HepG2 (cell line): ENCODE measurements at regions not wholly inside any gene's neighbourhood (a gene's known extent, or its start where the extent isn't known, plus 50 kb on each side); places are given as distances from the start of the nearest gene placed in this dataset.

Experiments used
- ATAC-seq: fragments of 200-7000 bp; cut with Tn5 transposase; 3 replicates; pipeline ENCODE4 v1.9.1; 2020; ENCODE audit warnings: mild to moderate bottlenecking, moderate library complexity
- BruUV-seq: library from RNA; stranded (reverse); fragments of 400-500 nt; replicated peaks from 2 replicates; lab custom pipeline; 2021; lab: Mats Ljungman, UMichigan
- CTCF ChIA-PET: fragments of 300-600 bp; formaldehyde crosslinking; extraction: SDS; loops from one replicate; lab custom pipeline; 2021; ENCODE audit warnings: low total read pairs, inconsistent platforms, low intra/inter-chr PET ratio; lab: Yijun Ruan, JAX
- POLR2A ChIA-PET: fragments of 350-600 bp; sonication (Branson Sonifier 250); formaldehyde crosslinking; loops from one replicate; lab custom pipeline; 2020; ENCODE audit warnings: antibody characterized with exemption, inconsistent platforms; lab: Yijun Ruan, JAX
- DNase-seq: peaks from one replicate; pipeline ENCODE4 v3.0.0-alpha.2; 2015; ENCODE audit warnings: low spot score
- FAIRE-seq: peaks from 3 replicates; lab custom pipeline; 2011; peaks lifted over from hg19 to GRCh38; lab: Jason Lieb, UNC
- H2AFZ ChIP-seq: one replicate; pipeline ENCODE4 v1.6.1; 2011; ENCODE audit warnings: low read length, inconsistent platforms
- H3K27ac ChIP-seq: fragments of 300-600 bp; 3 replicates; pipeline ENCODE4 v1.8.0; 2011; ENCODE audit warnings: mixed run types, mild to moderate bottlenecking, mixed read lengths, low read length, inconsistent platforms; ENCODE audit not compliant: insufficient read depth; ENCODE audit errors: extremely low read length
- H3K27me3 ChIP-seq, 2 experiments: fragments of 200-600 bp in 1 of 2; 2 replicates in 1 of 2; 3 replicates in 1 of 2; pipeline versions ENCODE4 v1.6.0 to v1.8.0; 2011; ENCODE audit warnings: low read length in 2 of 2, mild to moderate bottlenecking in 2 of 2, moderate library complexity in 2 of 2, inconsistent platforms in 1 of 2; ENCODE audit not compliant: insufficient read depth in 2 of 2, control insufficient read depth in 1 of 2
- H3K36me3 ChIP-seq, 2 experiments: fragments of 200-600 bp in 1 of 2; replicated peaks in 1 of 2; 2 replicates in 1 of 2; 3 replicates in 1 of 2; pipeline versions ENCODE4 v1.5.1 to v1.8.0; 2011; ENCODE audit warnings: low read length in 2 of 2, inconsistent platforms in 1 of 2; ENCODE audit not compliant: insufficient read depth in 2 of 2, control insufficient read depth in 1 of 2
- H3K4me1 ChIP-seq: 2 replicates; pipeline ENCODE4 v1.5.1; 2012; ENCODE audit warnings: low read length, inconsistent platforms; ENCODE audit not compliant: insufficient read depth
- H3K4me2 ChIP-seq: 2 replicates; pipeline ENCODE4 v1.6.0; 2011; ENCODE audit warnings: low read depth, low read length, inconsistent platforms
- H3K4me3 ChIP-seq, 3 experiments: fragments of 200-600 bp in 1 of 3; sonication (generic), shearing (Covaris generic) in 1 of 3; replicated peaks in 1 of 3; 2 replicates each; pipeline ENCODE4 v1.5.1; 2011 to 2016; ENCODE audit warnings: low read length in 3 of 3, inconsistent platforms in 2 of 3, low read depth in 2 of 3, mild to moderate bottlenecking in 2 of 3, control low read depth in 1 of 3, mixed read lengths in 1 of 3; ENCODE audit not compliant: insufficient read depth in 1 of 3
- H3K79me2 ChIP-seq: one replicate; pipeline ENCODE4 v1.6.1; 2011; ENCODE audit warnings: low read length, inconsistent platforms; ENCODE audit not compliant: insufficient read depth
- H3K9ac ChIP-seq: 2 replicates; pipeline ENCODE4 v1.6.0; 2011; ENCODE audit warnings: mild to moderate bottlenecking, low read depth, low read length, inconsistent platforms; ENCODE audit not compliant: insufficient read depth
- H3K9me3 ChIP-seq: 2 replicates; pipeline ENCODE4 v1.5.1; 2012; ENCODE audit warnings: mild to moderate bottlenecking, low read length
- H4K20me1 ChIP-seq: 2 replicates; pipeline ENCODE4 v1.6.0; 2011; ENCODE audit warnings: inconsistent platforms, mild to moderate bottlenecking, low read length, moderate library complexity; ENCODE audit not compliant: insufficient read depth
- CCDC6 ChIP-seq: sonication (generic); formaldehyde crosslinking; IDR thresholded peaks from 2 replicates; pipeline ENCODE4 v1.8.1; 2022; ENCODE audit warnings: mild to moderate bottlenecking, missing genetic modification reagents, moderate library complexity
- CSRNP2 ChIP-seq: sonication (generic); formaldehyde crosslinking; conservative IDR thresholded peaks from 2 replicates; pipeline ENCODE4 v1.8.0; 2022; ENCODE audit warnings: low read depth, missing genetic modification reagents
- GFI1 ChIP-seq: sonication (generic); formaldehyde crosslinking; IDR thresholded peaks from 2 replicates; pipeline ENCODE4 v1.5.0; 2020; ENCODE audit warnings: missing genetic modification reagents, mild to moderate bottlenecking, borderline replicate concordance
- HES4 ChIP-seq: sonication (generic); formaldehyde crosslinking; IDR thresholded peaks from 2 replicates; pipeline ENCODE4 v1.9.0; 2021; ENCODE audit warnings: mild to moderate bottlenecking, missing genetic modification reagents, borderline replicate concordance
- SCMH1 ChIP-seq: sonication (generic); formaldehyde crosslinking; IDR thresholded peaks from 2 replicates; pipeline ENCODE4 v1.9.0; 2021; ENCODE audit warnings: missing genetic modification reagents, mild to moderate bottlenecking, borderline replicate concordance
- ZNF12 ChIP-seq: sonication (generic); formaldehyde crosslinking; IDR thresholded peaks from 2 replicates; pipeline ENCODE4 v1.5.0; 2020; ENCODE audit warnings: missing genetic modification reagents
- ZSCAN20 ChIP-seq: sonication (generic); formaldehyde crosslinking; IDR thresholded peaks from 2 replicates; pipeline ENCODE4 v1.4.0; 2020; ENCODE audit warnings: missing genetic modification reagents, mild to moderate bottlenecking, borderline replicate concordance
- WGBS: methylation state at CpG from one replicate; pipeline ENCODE4 v1.1.6; 2017; ENCODE audit warnings: low lambda C conversion rate; 5-methylcytosine and 5-hydroxymethylcytosine counted together
- in situ Hi-C: cut with HindIII; loops from 2 replicates; pipeline ENCODE4 v1.10.0; 2017; ENCODE audit warnings: low pct_unique_long_range_greater_than_20kb; ENCODE audit not compliant: extremely low pct_ligation_motif_present
- intact Hi-C: fragments of 100-400 bp; cut with micrococcal nuclease; formaldehyde crosslinking; loops from one replicate; pipeline ENCODE4 v1.10.0; 2022; ENCODE audit not compliant: unreplicated experiment

GRCh38 chr14:104247336-104248202 is 109.2 kb downstream of the KIF26A start (continued):
- no peak for TF ChIP-seq GFI1 (CRISPR knock-in tag)
- TF ChIP-seq SCMH1 (CRISPR knock-in tag) = no peak
- TF ChIP-seq, all 625 proteins: peak for 0

GRCh38 chr14:104248203-104249055 is 110.0 kb downstream of the KIF26A start:
- H3K9ac ChIP-seq = no peak overlapping the region
- BruUV-seq = no TSS peak
- H4K20me1 ChIP-seq = no peaks in the 10 kb centered on the region
- H2AFZ ChIP-seq = no peak overlapping the region
- DNase-seq (no peak), FAIRE-seq (no peak), ATAC-seq (no peak)
- H3K27ac ChIP-seq = no peak overlapping the region
- no peaks in the 10 kb centered on the region for H3K79me2 ChIP-seq
- H3K4me1 ChIP-seq = no peaks in the 10 kb centered on the region
- POLR2A ChIA-PET = no interaction called here
- in situ Hi-C loops (no loop called here), intact Hi-C loops (no loop called here)
- 9% methylated on average over 10 of the region's 26 CpGs for WGBS
- H3K4me2 ChIP-seq = no peak overlapping the region
- H3K36me3 ChIP-seq = no peaks in the 10 kb centered on the region
- no peaks in the 10 kb centered on the region for H3K9me3 ChIP-seq
- peaks cover 2 to 15% of the 10 kb centered on the region in 2 experiments; a peak in 3 of 5 replicates for H3K27me3 ChIP-seq
- TF ChIP-seq HES4 (CRISPR knock-in tag) = no peak
- TF ChIP-seq ZSCAN20 = no peak
- TF ChIP-seq CCDC6 (CRISPR knock-in tag) = no peak
- TF ChIP-seq CSRNP2 (CRISPR knock-in tag) = no peak
- TF ChIP-seq ZNF12 (CRISPR knock-in tag) = no peak
- CTCF ChIA-PET = no interaction called here
- no peak overlapping the region for H3K4me3 ChIP-seq
